Spinal cord (tissue), 9 donors: ENCODE measurements at regions not wholly inside any gene's neighbourhood (a gene's known extent, or its start where the extent isn't known, plus 50 kb on each side); places are given as distances from the start of the nearest gene placed in this dataset.
A peak's percentile ranks its signal among the peaks of the same experiment; 100 is the strongest.

ENCODE experiments used
- DNase-seq, 6 donors: peaks; one replicate each; pipeline versions ENCODE4 v3.0.0 to v3.0.0-alpha.2; 2013 to 2015; ENCODE audit warnings: low spot score in 6 of 6, low read depth in 4 of 6
- H3K27ac ChIP-seq: one replicate; pipeline ENCODE4 v1.5.1; 2013; ENCODE audit warnings: low read depth, low read length, control low read depth
- H3K27me3 ChIP-seq: one replicate; pipeline ENCODE4 v1.6.1; 2013; ENCODE audit warnings: low read length; ENCODE audit not compliant: control insufficient read depth, insufficient read depth
- H3K36me3 ChIP-seq: one replicate; pipeline ENCODE4 v1.6.1; 2013; ENCODE audit warnings: low read length; ENCODE audit not compliant: control insufficient read depth, insufficient read depth
- H3K4me1 ChIP-seq: one replicate; pipeline ENCODE4 v1.6.1; 2013; ENCODE audit warnings: low read length; ENCODE audit not compliant: control insufficient read depth, insufficient read depth
- H3K4me3 ChIP-seq: one replicate; pipeline ENCODE4 v1.5.1; 2013; ENCODE audit warnings: low read depth, low read length, control low read depth
- H3K9me3 ChIP-seq: one replicate; pipeline ENCODE4 v1.6.1; 2013; ENCODE audit warnings: low read length; ENCODE audit not compliant: control insufficient read depth, insufficient read depth
- WGBS: methylation state at CpG from one replicate; pipeline ENCODE4 v1.1.5; 2013; ENCODE audit warnings: missing lambda C conversion rate; ENCODE audit not compliant: insufficient coverage; 5-methylcytosine and 5-hydroxymethylcytosine counted together
- donor health status: healthy.

GRCh38 chr9:29648601-29649000 lies 2075.3 kb upstream of the C9orf72 start:
- H3K4me1 ChIP-seq, result no peaks in the 10 kb centered on the region
- no peaks in the 10 kb centered on the region for H3K36me3 ChIP-seq
- H3K9me3 ChIP-seq, result no peaks in the 10 kb centered on the region
- no peaks in the 10 kb centered on the region for H3K27me3 ChIP-seq
- no peak for DNase-seq
- no peak overlapping the region for H3K4me3 ChIP-seq
- H3K27ac ChIP-seq, result no peak overlapping the region

- Histone ChIP-seq H3K4me1 (no peaks in the 10 kb centered on the region), H3K9me3 (no peaks in the 10 kb centered on the region), H3K27ac (no peak overlapping the region), H3K27me3 (no peaks in the 10 kb centered on the region), H3K36me3 (no peaks in the 10 kb centered on the region), H3K4me3 (no peak overlapping the region)
- DNase-seq, result no peak
- 86% methylated on average over 5 of the region's 7 CpGs for WGBS
These were observed 2083.5 kb upstream of the C9orf72 start for GRCh38 chr9:29656641-29657406.

- Histone ChIP-seq H3K4me3 (no peak overlapping the region), H3K36me3 (no peaks in the 10 kb centered on the region), H3K27me3 (no peaks in the 10 kb centered on the region), H3K9me3 (no peaks in the 10 kb centered on the region), H3K4me1 (no peaks in the 10 kb centered on the region), H3K27ac (no peak overlapping the region)
- 100% methylated on average over 6 of the region's 7 CpGs for WGBS
- no peak for DNase-seq
These were observed 2084.5 kb upstream of the C9orf72 start for GRCh38 chr9:29657821-29658220.

- no peak for DNase-seq
- Histone ChIP-seq H3K9me3 (no peaks in the 10 kb centered on the region), H3K27me3 (no peaks in the 10 kb centered on the region), H3K36me3 (no peaks in the 10 kb centered on the region), H3K27ac (no peak overlapping the region), H3K4me1 (no peaks in the 10 kb centered on the region), H3K4me3 (no peak overlapping the region)
- 81% methylated on average over 4 of the region's 6 CpGs for WGBS
These were observed 2085.7 kb upstream of the C9orf72 start for GRCh38 chr9:29659014-29659413.

- 60% methylated on average over 4 of the region's 4 CpGs for WGBS
- no peak for DNase-seq
These were observed 2086.5 kb upstream of the C9orf72 start for GRCh38 chr9:29659736-29660135.

GRCh38 chr9:29668732-29669131 lies 2095.5 kb upstream of the C9orf72 start:
- Histone ChIP-seq H3K27me3 (no peaks in the 10 kb centered on the region), H3K9me3 (no peaks in the 10 kb centered on the region), H3K27ac (no peak overlapping the region), H3K4me3 (no peak overlapping the region), H3K36me3 (no peaks in the 10 kb centered on the region), H3K4me1 (no peaks in the 10 kb centered on the region)
- WGBS, result no CpG with 5 or more reads among the region's 1 CpG
- DNase-seq, result no peak

More at GRCh38 chr9:29659736-29660135, 2086.5 kb upstream of the C9orf72 start:
- H3K27ac ChIP-seq, result no peak overlapping the region
- H3K36me3 ChIP-seq, result no peaks in the 10 kb centered on the region
- no peaks in the 10 kb centered on the region for H3K9me3 ChIP-seq
- H3K4me1 ChIP-seq, result no peaks in the 10 kb centered on the region
- H3K27me3 ChIP-seq, result no peaks in the 10 kb centered on the region
- no peak overlapping the region for H3K4me3 ChIP-seq

- no peak overlapping the region for H3K27ac ChIP-seq
- H3K27me3 ChIP-seq, result no peaks in the 10 kb centered on the region
- H3K4me1 ChIP-seq, result no peaks in the 10 kb centered on the region
- no peak overlapping the region for H3K4me3 ChIP-seq
- H3K36me3 ChIP-seq, result no peaks in the 10 kb centered on the region
- no peaks in the 10 kb centered on the region for H3K9me3 ChIP-seq
- no CpG with 5 or more reads among the region's 1 CpG for WGBS
- DNase-seq, result no peak
These were observed 2096.3 kb upstream of the C9orf72 start for GRCh38 chr9:29669613-29670012.

- H3K9me3 ChIP-seq, result no peaks in the 10 kb centered on the region
- no peaks in the 10 kb centered on the region for H3K4me1 ChIP-seq
- H3K36me3 ChIP-seq, result no peaks in the 10 kb centered on the region
- no peak for DNase-seq
- no peak overlapping the region for H3K4me3 ChIP-seq
- no peaks in the 10 kb centered on the region for H3K27me3 ChIP-seq
- no peak overlapping the region for H3K27ac ChIP-seq
These were observed 2112.2 kb upstream of the C9orf72 start for GRCh38 chr9:29685531-29685930.

- no peaks in the 10 kb centered on the region for H3K36me3 ChIP-seq
- H3K27ac ChIP-seq, result no peak overlapping the region
- WGBS, result no CpG with 5 or more reads among the region's 2 CpGs
- no peak overlapping the region for H3K4me3 ChIP-seq
- no peaks in the 10 kb centered on the region for H3K27me3 ChIP-seq
- DNase-seq, result no peak
- H3K4me1 ChIP-seq, result no peaks in the 10 kb centered on the region
- no peaks in the 10 kb centered on the region for H3K9me3 ChIP-seq
These were observed 2117.9 kb upstream of the C9orf72 start for GRCh38 chr9:29691145-29691544.

- DNase-seq, result peak in 1 of 6 donors; percentile 2
These were observed 2118.6 kb upstream of the C9orf72 start for GRCh38 chr9:29691758-29692407.

More at GRCh38 chr9:29691758-29692407, 2118.6 kb upstream of the C9orf72 start:
- H3K4me3 ChIP-seq, result no peak overlapping the region
- no peaks in the 10 kb centered on the region for H3K27me3 ChIP-seq
- no peak overlapping the region for H3K27ac ChIP-seq
- no peaks in the 10 kb centered on the region for H3K36me3 ChIP-seq
- 61% methylated on average over 5 of the region's 7 CpGs for WGBS
- no peaks in the 10 kb centered on the region for H3K9me3 ChIP-seq
- H3K4me1 ChIP-seq, result no peaks in the 10 kb centered on the region
